ENCODE measurements at regions not wholly inside any gene's neighbourhood (a gene's known extent, or its start where the extent isn't known, plus 50 kb on each side); places are given as distances from the start of the nearest gene placed in this dataset.

GRCh38 chr10:29102636-29103035 is 186.2 kb upstream of the LYZL1 start:
- H2AFZ ChIP-seq (ENCODE audit: low read depth, low read length, poor library complexity, severe bottlenecking) = no peak overlapping the region
- ChIA-PET CTCF (no interaction called here), RAD21 (ENCODE audit: low non-redundant PET in 1 of 2, low total read pairs in 2 of 2, uncharacterized antibody in 2 of 2, unreplicated experiment in 2 of 2) (no interaction called here), POLR2A (no interaction called here)
- no peak overlapping the region for H3K9ac ChIP-seq (ENCODE audit: low read length)
- intact Hi-C loops (cut with micrococcal nuclease) = no loop called here
- H3K4me3 ChIP-seq (replicated peaks in 1 of 2; ENCODE audit: low read depth in 1 of 2, low read length in 2 of 2) = no peak overlapping the region
- peak overlapping the region; percentile 37 for H3K4me2 ChIP-seq (ENCODE audit: low read length)
- peaks cover 3 to 19% of the 10 kb centered on the region in 2 experiments; a peak in 3 of 4 replicates for H3K4me1 ChIP-seq (ENCODE audit: control insufficient read depth in 1 of 2, insufficient read depth in 2 of 2, low read length in 2 of 2)
- DNase-seq (ENCODE audit: low read depth, low spot score) = no peak
- H4K20me1 ChIP-seq (ENCODE audit: insufficient read depth) = no peaks in the 10 kb centered on the region
- BruUV-seq (replicated peaks) = no TSS peak
- H3K9me3 ChIP-seq (ENCODE audit: control insufficient read depth in 1 of 2, insufficient read depth in 1 of 2, low read depth in 1 of 2, low read length in 2 of 2) = no peaks in the 10 kb centered on the region
- H3K9me2 ChIP-seq (ENCODE audit: insufficient read depth) = no peaks in the 10 kb centered on the region
- no peaks in the 10 kb centered on the region for H3K27me3 ChIP-seq (ENCODE audit: insufficient read depth, low read length)
- TF ChIP-seq REST (IDR thresholded peaks at IDR 0.05; ENCODE audit: low read depth) (no peak), POLR2AphosphoS5 (IDR thresholded peaks at IDR 0.05; ENCODE audit: low read depth, low read length) (no peak), CEBPB (IDR thresholded peaks at IDR 0.05; ENCODE audit: low read depth) (no peak), TCF7L2 (IDR thresholded peaks at IDR 0.05; ENCODE audit: borderline replicate concordance, extremely low read depth, insufficient read depth, insufficient read length) (no peak)
- no peak overlapping the region for H3K27ac ChIP-seq (ENCODE audit: low read depth, low read length)
- peak; percentile 78 for ATAC-seq
- H3K36me3 ChIP-seq (ENCODE audit: control insufficient read depth in 1 of 2, insufficient read depth in 2 of 2, low read length in 2 of 2) = no peaks in the 10 kb centered on the region
- no peaks in the 10 kb centered on the region for H3K79me2 ChIP-seq (ENCODE audit: insufficient read depth, low read length)

GRCh38 chr10:29104661-29105399 is 184.0 kb upstream of the LYZL1 start:
- Histone ChIP-seq H3K4me2 (ENCODE audit: low read length) (no peak overlapping the region; the same call in 1 of the 2 replicates), H3K4me3 (replicated peaks in 1 of 2; ENCODE audit: low read depth in 1 of 2, low read length in 2 of 2) (no peak overlapping the region), H3K9me3 (ENCODE audit: control insufficient read depth in 1 of 2, insufficient read depth in 1 of 2, low read depth in 1 of 2, low read length in 2 of 2) (no peaks in the 10 kb centered on the region), H3K9me2 (ENCODE audit: insufficient read depth) (no peaks in the 10 kb centered on the region), H3K79me2 (ENCODE audit: insufficient read depth, low read length) (no peaks in the 10 kb centered on the region), H3K9ac (ENCODE audit: low read length) (no peak overlapping the region), H3K4me1 (ENCODE audit: control insufficient read depth in 1 of 2, insufficient read depth in 2 of 2, low read length in 2 of 2) (peaks cover 3 to 19% of the 10 kb centered on the region in 2 experiments; a peak in 3 of 4 replicates), H3K27me3 (ENCODE audit: insufficient read depth, low read length) (no peaks in the 10 kb centered on the region), H3K27ac (ENCODE audit: low read depth, low read length) (no peak overlapping the region), H3K36me3 (ENCODE audit: control insufficient read depth in 1 of 2, insufficient read depth in 2 of 2, low read length in 2 of 2) (no peaks in the 10 kb centered on the region), H2AFZ (ENCODE audit: low read depth, low read length, poor library complexity, severe bottlenecking) (no peak overlapping the region), H4K20me1 (ENCODE audit: insufficient read depth) (no peaks in the 10 kb centered on the region)
- ATAC-seq (no peak), DNase-seq (ENCODE audit: low read depth, low spot score) (no peak)
- CTCF ChIA-PET = no interaction called here
- POLR2A ChIA-PET = interaction anchor here (1.4 kb wide), 1 partner anchor 19 kb away, joined by 3 read pairs; no protein-coding TSS in a partner anchor
- intact Hi-C loops (cut with micrococcal nuclease) = no loop called here
- no TSS peak for BruUV-seq (replicated peaks)
- RAD21 ChIA-PET (ENCODE audit: low non-redundant PET in 1 of 2, low total read pairs in 2 of 2, uncharacterized antibody in 2 of 2, unreplicated experiment in 2 of 2) = no interaction called here
- no peak for TF ChIP-seq CTCF (IDR thresholded peaks at IDR 0.05 in 2 of 3, conservative IDR thresholded peaks at IDR 0.05 in 1 of 3; ENCODE audit: borderline replicate concordance in 1 of 3, insufficient read depth in 1 of 3, low read depth in 2 of 3, low read length in 2 of 3)
- no peak for TF ChIP-seq CEBPB (IDR thresholded peaks at IDR 0.05; ENCODE audit: low read depth)
- TF ChIP-seq POLR2AphosphoS5 (IDR thresholded peaks at IDR 0.05; ENCODE audit: low read depth, low read length) = no peak
- no peak for TF ChIP-seq EZH2phosphoT487 (IDR thresholded peaks at IDR 0.05; ENCODE audit: borderline replicate concordance)
- TF ChIP-seq SRF (IDR thresholded peaks at IDR 0.05; ENCODE audit: low read depth) = no peak
- TF ChIP-seq REST (IDR thresholded peaks at IDR 0.05; ENCODE audit: low read depth) = no peak
- no peak for TF ChIP-seq TCF7L2 (IDR thresholded peaks at IDR 0.05; ENCODE audit: borderline replicate concordance, extremely low read depth, insufficient read depth, insufficient read length)

All from HCT116 (cell line).